ENCODE measurements at regions not wholly inside any gene's neighbourhood (a gene's known extent, or its start where the extent isn't known, plus 50 kb on each side); places are given as distances from the start of the nearest gene placed in this dataset.

GRCh38 chr4:120163895-120164294 is 97.2 kb upstream of the MAD2L1 start:
- no peaks in the 10 kb centered on the region for H3K36me3 ChIP-seq
- H3K27me3 ChIP-seq, result no peaks in the 10 kb centered on the region
- no peaks in the 10 kb centered on the region for H3K4me1 ChIP-seq
- no peak for DNase-seq (ENCODE audit: low spot score in 2 of 2)
- H3K27ac ChIP-seq, result no peak overlapping the region
- no peaks in the 10 kb centered on the region for H3K9me3 ChIP-seq
- 51 to 61% methylated on average over 2 of the region's 2 CpGs for WGBS, 2 donors
- H3K4me3 ChIP-seq, result no peak overlapping the region
- no peak for TF ChIP-seq EP300 (IDR thresholded peaks at IDR 0.05)
- no peak for TF ChIP-seq CTCF (IDR thresholded peaks at IDR 0.05)
- TF ChIP-seq POLR2A (IDR thresholded peaks at IDR 0.05), result no peak

GRCh38 chr4:120158841-120159463 is 92.3 kb upstream of the MAD2L1 start:
- H3K4me1 ChIP-seq, result peaks cover 0 to 9% (median 0%) of the 10 kb centered on the region in 4 donors
- H3K36me3 ChIP-seq, result no peaks in the 10 kb centered on the region
- H3K9me3 ChIP-seq, result no peaks in the 10 kb centered on the region
- no peaks in the 10 kb centered on the region for H3K27me3 ChIP-seq
- WGBS, 2 donors, result 56 to 57% methylated on average over 3 of the region's 3 CpGs
- TF ChIP-seq EP300 (IDR thresholded peaks at IDR 0.05) (no peak), CTCF (IDR thresholded peaks at IDR 0.05) (no peak), POLR2A (IDR thresholded peaks at IDR 0.05) (no peak)
- no peak overlapping the region for H3K4me3 ChIP-seq
- DNase-seq (ENCODE audit: low spot score in 2 of 2), result no peak
- H3K27ac ChIP-seq, result no peak overlapping the region

GRCh38 chr4:120158046-120158445 is 91.4 kb upstream of the MAD2L1 start:
- WGBS, 2 donors, result 63 to 65% methylated on average over 2 of the region's 2 CpGs
- H3K27me3 ChIP-seq, result no peaks in the 10 kb centered on the region
- no peak for TF ChIP-seq EP300 (IDR thresholded peaks at IDR 0.05)
- no peak for TF ChIP-seq CTCF (IDR thresholded peaks at IDR 0.05)
- no peak for TF ChIP-seq POLR2A (IDR thresholded peaks at IDR 0.05)

GRCh38 chr4:120156120-120156718 is 89.6 kb upstream of the MAD2L1 start:
- H3K36me3 ChIP-seq, result no peaks in the 10 kb centered on the region
- H3K4me1 ChIP-seq, result peaks cover 0 to 9% (median 0%) of the 10 kb centered on the region in 4 donors
- H3K27ac ChIP-seq, result no peak overlapping the region
- DNase-seq (ENCODE audit: low spot score in 2 of 2), result peak in 1 of 2 donors; percentile 31
- WGBS, 2 donors, result 24 to 26% methylated on average over 5 of the region's 5 CpGs
- no peaks in the 10 kb centered on the region for H3K27me3 ChIP-seq
- no peak overlapping the region for H3K4me3 ChIP-seq
- no peaks in the 10 kb centered on the region for H3K9me3 ChIP-seq
- TF ChIP-seq EP300 (IDR thresholded peaks at IDR 0.05) (no peak), CTCF (IDR thresholded peaks at IDR 0.05) (peak; percentile 44 to 70 (median 62)), POLR2A (IDR thresholded peaks at IDR 0.05) (no peak)

More at GRCh38 chr4:120158046-120158445, 91.4 kb upstream of the MAD2L1 start:
- Histone ChIP-seq H3K4me1 (peaks cover 0 to 9% (median 0%) of the 10 kb centered on the region in 4 donors), H3K9me3 (no peaks in the 10 kb centered on the region), H3K27ac (no peak overlapping the region), H3K36me3 (no peaks in the 10 kb centered on the region), H3K4me3 (no peak overlapping the region)
- no peak for DNase-seq (ENCODE audit: low spot score in 2 of 2)

- Histone ChIP-seq H3K36me3 (no peaks in the 10 kb centered on the region), H3K9me3 (no peaks in the 10 kb centered on the region), H3K4me1 (peaks cover 0 to 9% (median 0%) of the 10 kb centered on the region in 4 donors), H3K4me3 (no peak overlapping the region), H3K27ac (no peak overlapping the region), H3K27me3 (no peaks in the 10 kb centered on the region)
- TF ChIP-seq POLR2A (IDR thresholded peaks at IDR 0.05) (no peak), CTCF (IDR thresholded peaks at IDR 0.05) (no peak), EP300 (IDR thresholded peaks at IDR 0.05) (no peak)
- WGBS, 2 donors, result 69 to 72% methylated on average over 3 of the region's 3 CpGs
- no peak for DNase-seq (ENCODE audit: low spot score in 2 of 2)
Measured at GRCh38 chr4:120155287-120155686, 88.6 kb upstream of the MAD2L1 start.
